22Rv1 (cell line): ENCODE measurements at regions not wholly inside any gene's neighbourhood (a gene's known extent, or its start where the extent isn't known, plus 50 kb on each side); places are given as distances from the start of the nearest gene placed in this dataset.

Experiments used
- ZFX ChIP-seq: fragments of 450-650 bp; IDR thresholded peaks from 2 replicates; pipeline ENCODE4 v1.6.1; 2017; ENCODE audit warnings: antibody characterized with exemption, borderline replicate concordance
- TF ChIP-seq, protein P1 (sequence below): fragments of 450-650 bp; IDR thresholded peaks from 2 replicates; pipeline ENCODE4 v1.5.1; 2017; ENCODE audit warnings: mild to moderate bottlenecking

DNA sequence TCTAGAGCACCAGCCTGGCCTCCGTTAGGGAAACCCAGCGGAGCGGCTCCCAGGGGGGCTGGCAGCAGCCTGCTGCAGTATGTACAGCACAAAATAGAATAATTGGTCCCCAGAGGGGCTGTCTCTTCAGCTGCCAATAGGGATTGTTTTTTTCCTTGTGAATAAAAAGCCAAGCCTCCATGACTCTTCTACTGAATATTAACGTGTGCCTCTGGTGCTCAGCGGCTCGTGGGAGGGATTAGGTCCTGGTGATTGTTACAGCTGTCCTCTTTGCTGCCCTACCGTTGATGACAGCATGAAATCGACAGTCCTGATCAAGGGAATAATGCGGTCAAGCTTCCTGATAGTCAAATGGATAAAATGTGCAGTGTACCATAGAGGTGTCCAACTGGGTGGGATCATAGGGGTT, 190.7 kb upstream of the RUNX1 start:
- TF ChIP-seq, protein P1, sequence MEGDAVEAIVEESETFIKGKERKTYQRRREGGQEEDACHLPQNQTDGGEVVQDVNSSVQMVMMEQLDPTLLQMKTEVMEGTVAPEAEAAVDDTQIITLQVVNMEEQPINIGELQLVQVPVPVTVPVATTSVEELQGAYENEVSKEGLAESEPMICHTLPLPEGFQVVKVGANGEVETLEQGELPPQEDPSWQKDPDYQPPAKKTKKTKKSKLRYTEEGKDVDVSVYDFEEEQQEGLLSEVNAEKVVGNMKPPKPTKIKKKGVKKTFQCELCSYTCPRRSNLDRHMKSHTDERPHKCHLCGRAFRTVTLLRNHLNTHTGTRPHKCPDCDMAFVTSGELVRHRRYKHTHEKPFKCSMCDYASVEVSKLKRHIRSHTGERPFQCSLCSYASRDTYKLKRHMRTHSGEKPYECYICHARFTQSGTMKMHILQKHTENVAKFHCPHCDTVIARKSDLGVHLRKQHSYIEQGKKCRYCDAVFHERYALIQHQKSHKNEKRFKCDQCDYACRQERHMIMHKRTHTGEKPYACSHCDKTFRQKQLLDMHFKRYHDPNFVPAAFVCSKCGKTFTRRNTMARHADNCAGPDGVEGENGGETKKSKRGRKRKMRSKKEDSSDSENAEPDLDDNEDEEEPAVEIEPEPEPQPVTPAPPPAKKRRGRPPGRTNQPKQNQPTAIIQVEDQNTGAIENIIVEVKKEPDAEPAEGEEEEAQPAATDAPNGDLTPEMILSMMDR = no peak
- TF ChIP-seq ZFX = no peak
